Endodermal cell (in vitro differentiated cells): ENCODE measurements at regions not wholly inside any gene's neighbourhood (a gene's known extent, or its start where the extent isn't known, plus 50 kb on each side); places are given as distances from the start of the nearest gene placed in this dataset.

Experiments
- DNase-seq: peaks from one replicate; pipeline ENCODE4 v3.0.0-alpha.2; 2017
- H3K27ac ChIP-seq: 2 replicates; pipeline ENCODE4 v1.5.1; 2013; ENCODE audit warnings: mild to moderate bottlenecking, low read depth, low read length, moderate library complexity
- H3K27me3 ChIP-seq: 2 replicates; pipeline ENCODE4 v1.6.1; 2013; ENCODE audit warnings: mild to moderate bottlenecking, low read length, moderate library complexity; ENCODE audit not compliant: insufficient read depth, control insufficient read depth, poor library complexity, severe bottlenecking
- H3K36me3 ChIP-seq: 2 replicates; pipeline ENCODE4 v1.7.0; 2013; ENCODE audit warnings: mild to moderate bottlenecking, low read length, moderate library complexity; ENCODE audit not compliant: control insufficient read depth, insufficient read depth
- H3K4me1 ChIP-seq: one replicate; pipeline ENCODE4 v1.7.0; 2013; ENCODE audit warnings: low read length; ENCODE audit not compliant: control insufficient read depth, insufficient read depth
- H3K4me3 ChIP-seq: 2 replicates; pipeline ENCODE4 v1.5.1; 2013; ENCODE audit warnings: mild to moderate bottlenecking, low read length, moderate library complexity
- H3K9ac ChIP-seq: 2 replicates; pipeline ENCODE4 v1.6.1; 2013; ENCODE audit warnings: mild to moderate bottlenecking, low read length, moderate library complexity; ENCODE audit not compliant: poor library complexity, severe bottlenecking; ENCODE audit errors: extremely low read depth
- H3K9me3 ChIP-seq: 2 replicates; pipeline ENCODE4 v1.6.1; 2013; ENCODE audit warnings: mild to moderate bottlenecking, low read length, moderate library complexity; ENCODE audit not compliant: control insufficient read depth
- H3K27ac Mint-ChIP-seq: 2 replicates; pipeline ENCODE4 v1.8.0; 2020; ENCODE audit warnings: mixed read lengths
- H3K27me3 Mint-ChIP-seq: 2 replicates; pipeline ENCODE4 v1.8.0; 2021; ENCODE audit warnings: mild to moderate bottlenecking, mixed read lengths; ENCODE audit not compliant: insufficient read depth
- H3K36me3 Mint-ChIP-seq: 2 replicates; pipeline ENCODE4 v1.8.0; 2020; ENCODE audit warnings: low read depth, mixed read lengths
- H3K4me1 Mint-ChIP-seq: 2 replicates; pipeline ENCODE4 v1.8.0; 2020; ENCODE audit warnings: mixed read lengths
- H3K4me3 Mint-ChIP-seq: 2 replicates; pipeline ENCODE4 v1.8.0; 2020; ENCODE audit warnings: mild to moderate bottlenecking, moderate library complexity, mixed read lengths
- H3K9me3 Mint-ChIP-seq: 2 replicates; pipeline ENCODE4 v1.8.0; 2020; ENCODE audit warnings: mild to moderate bottlenecking, mixed read lengths
- CTCF ChIP-seq: fragments of 200-600 bp; sonication (generic); conservative IDR thresholded peaks from 2 replicates; pipeline ENCODE4 v1.5.0; 2021; ENCODE audit warnings: antibody characterized with exemption, mild to moderate bottlenecking
- WGBS, 2 experiments: methylation state at CpG; one replicate each; pipeline versions ENCODE4 v1.1.5 to v1.1.7; 2013; ENCODE audit warnings: missing lambda C conversion rate in 2 of 2, mixed read lengths in 1 of 2; ENCODE audit not compliant: insufficient coverage in 1 of 2, insufficient read length in 1 of 2; 5-methylcytosine and 5-hydroxymethylcytosine counted together

GRCh38 chr22:25508161-25508560 is 56.3 kb upstream of the GRK3 start:
- no peaks in the 10 kb centered on the region for H3K9me3 ChIP-seq
- no peak for TF ChIP-seq CTCF
- no peaks in the 10 kb centered on the region for H3K4me1 ChIP-seq
- H3K9me3 Mint-ChIP-seq, result no peaks in the 10 kb centered on the region
- H3K4me3 Mint-ChIP-seq, result no peak overlapping the region
- H3K4me3 ChIP-seq, result no peak overlapping the region
- no peaks in the 10 kb centered on the region for H3K27me3 ChIP-seq
- no peak overlapping the region for H3K9ac ChIP-seq
- 67 to 75% methylated on average over 1 to 3 of the region's 3 CpGs for WGBS, 2 experiments
- no peak overlapping the region for H3K27ac ChIP-seq
- no peak for DNase-seq
- H3K36me3 ChIP-seq, result peaks cover 5% of the 10 kb centered on the region
- H3K36me3 Mint-ChIP-seq, result peaks cover 12% of the 10 kb centered on the region
- H3K4me1 Mint-ChIP-seq, result peaks cover 5% of the 10 kb centered on the region
- no peaks in the 10 kb centered on the region for H3K27me3 Mint-ChIP-seq
- no peak overlapping the region for H3K27ac Mint-ChIP-seq

GRCh38 chr22:25508761-25509321 is 55.6 kb upstream of the GRK3 start:
- 76 to 100% methylated on average over 2 to 5 of the region's 5 CpGs for WGBS, 2 experiments
- Mint-ChIP-seq H3K4me1 (peaks cover 5% of the 10 kb centered on the region), H3K27ac (no peak overlapping the region)

GRCh38 chr22:25509374-25509791 is 55.1 kb upstream of the GRK3 start:
- no peaks in the 10 kb centered on the region for H3K27me3 Mint-ChIP-seq
- Histone ChIP-seq H3K27me3 (no peaks in the 10 kb centered on the region), H3K9me3 (no peaks in the 10 kb centered on the region), H3K9ac (no peak overlapping the region), H3K4me3 (no peak overlapping the region), H3K27ac (no peak overlapping the region), H3K4me1 (no peaks in the 10 kb centered on the region), H3K36me3 (peaks cover 5% of the 10 kb centered on the region)
- no peak for TF ChIP-seq CTCF
- no peak for DNase-seq
- no peak overlapping the region for H3K4me3 Mint-ChIP-seq
- no peaks in the 10 kb centered on the region for H3K9me3 Mint-ChIP-seq
- H3K36me3 Mint-ChIP-seq, result peaks cover 12% of the 10 kb centered on the region
- H3K27ac Mint-ChIP-seq, result no peak overlapping the region
- peaks cover 6% of the 10 kb centered on the region for H3K4me1 Mint-ChIP-seq
- WGBS, 2 experiments, result 86 to 92% methylated on average over 4 to 5 of the region's 5 CpGs

More at GRCh38 chr22:25508761-25509321, 55.6 kb upstream of the GRK3 start:
- no peak overlapping the region for H3K4me3 ChIP-seq
- H3K4me1 ChIP-seq, result no peaks in the 10 kb centered on the region
- no peak for TF ChIP-seq CTCF
- H3K4me3 Mint-ChIP-seq, result no peak overlapping the region
- H3K27ac ChIP-seq, result no peak overlapping the region
- no peaks in the 10 kb centered on the region for H3K27me3 Mint-ChIP-seq
- no peaks in the 10 kb centered on the region for H3K9me3 Mint-ChIP-seq
- H3K36me3 ChIP-seq, result peaks cover 5% of the 10 kb centered on the region
- H3K27me3 ChIP-seq, result no peaks in the 10 kb centered on the region
- peaks cover 12% of the 10 kb centered on the region for H3K36me3 Mint-ChIP-seq
- H3K9ac ChIP-seq, result no peak overlapping the region
- H3K9me3 ChIP-seq, result no peaks in the 10 kb centered on the region
- DNase-seq, result no peak
